Gastroesophageal sphincter (tissue), 4 donors: ENCODE measurements at regions not wholly inside any gene's neighbourhood (a gene's known extent, or its start where the extent isn't known, plus 50 kb on each side); places are given as distances from the start of the nearest gene placed in this dataset.

ENCODE experiments used
- ATAC-seq: fragments of 150-250 bp; one replicate; pipeline ENCODE4 v1.9.1; 2016; ENCODE audit warnings: mild to moderate bottlenecking, moderate library complexity
- H3K27ac ChIP-seq, 4 donors: fragments of 200-600 bp; sonication (generic) in 3 of 4; 1 replicate in 3 of 4; 2 replicates in 1 of 4; pipeline ENCODE4 v1.5.1; 2016 to 2019
- H3K27me3 ChIP-seq: fragments of 200-600 bp; sonication (generic); one replicate; pipeline ENCODE4 v1.5.1; 2019
- H3K36me3 ChIP-seq, 2 donors: fragments of 200-600 bp; sonication (generic); one replicate each; pipeline ENCODE4 v1.5.1; 2019; ENCODE audit warnings: control low read depth in 1 of 2
- H3K4me1 ChIP-seq, 3 donors: fragments of 200-600 bp; sonication (generic); 1 replicate in 2 of 3; 2 replicates in 1 of 3; pipeline ENCODE4 v1.5.1; 2016 to 2019; ENCODE audit warnings: control low read depth in 2 of 3
- H3K4me3 ChIP-seq, 2 donors: fragments of 200-600 bp; sonication (generic); one replicate each; pipeline ENCODE4 v1.5.1; 2019; ENCODE audit warnings: mild to moderate bottlenecking in 1 of 2, moderate library complexity in 1 of 2
- H3K9me3 ChIP-seq, 3 donors: fragments of 200-600 bp; sonication (generic); one replicate each; pipeline ENCODE4 v1.5.1; 2017 to 2019; ENCODE audit warnings: control low read depth in 2 of 3
- EP300 ChIP-seq: sonication (generic); formaldehyde crosslinking; IDR thresholded peaks from one replicate; pipeline ENCODE4 v1.6.1; 2017; ENCODE audit warnings: antibody characterized with exemption, mild to moderate bottlenecking
- POLR2A ChIP-seq, 2 donors: fragments of 450-650 bp; IDR thresholded peaks; one replicate each; pipeline ENCODE4 v1.6.1; 2017; ENCODE audit warnings: antibody characterized with exemption in 2 of 2, mild to moderate bottlenecking in 2 of 2, moderate library complexity in 1 of 2
- POLR2AphosphoS5 ChIP-seq: sonication (generic); formaldehyde crosslinking; IDR thresholded peaks from one replicate; pipeline ENCODE4 v1.6.1; 2017; ENCODE audit warnings: antibody characterized with exemption
- WGBS, 2 donors: methylation state at CpG; one replicate each; pipeline ENCODE4 v1.1.5; 2018; ENCODE audit warnings: low coverage in 1 of 2; 5-methylcytosine and 5-hydroxymethylcytosine counted together
- TF ChIP-seq, protein P1 (sequence below), 4 experiments: fragments of 200-600 bp in 2 of 4; fragments of 450-650 bp in 2 of 4; sonication (generic) in 1 of 4; IDR thresholded peaks; one replicate each; pipeline ENCODE4 v1.5.1; 2017 to 2019; ENCODE audit warnings: antibody characterized with exemption in 4 of 4, mild to moderate bottlenecking in 2 of 4, moderate library complexity in 2 of 4

DNA sequence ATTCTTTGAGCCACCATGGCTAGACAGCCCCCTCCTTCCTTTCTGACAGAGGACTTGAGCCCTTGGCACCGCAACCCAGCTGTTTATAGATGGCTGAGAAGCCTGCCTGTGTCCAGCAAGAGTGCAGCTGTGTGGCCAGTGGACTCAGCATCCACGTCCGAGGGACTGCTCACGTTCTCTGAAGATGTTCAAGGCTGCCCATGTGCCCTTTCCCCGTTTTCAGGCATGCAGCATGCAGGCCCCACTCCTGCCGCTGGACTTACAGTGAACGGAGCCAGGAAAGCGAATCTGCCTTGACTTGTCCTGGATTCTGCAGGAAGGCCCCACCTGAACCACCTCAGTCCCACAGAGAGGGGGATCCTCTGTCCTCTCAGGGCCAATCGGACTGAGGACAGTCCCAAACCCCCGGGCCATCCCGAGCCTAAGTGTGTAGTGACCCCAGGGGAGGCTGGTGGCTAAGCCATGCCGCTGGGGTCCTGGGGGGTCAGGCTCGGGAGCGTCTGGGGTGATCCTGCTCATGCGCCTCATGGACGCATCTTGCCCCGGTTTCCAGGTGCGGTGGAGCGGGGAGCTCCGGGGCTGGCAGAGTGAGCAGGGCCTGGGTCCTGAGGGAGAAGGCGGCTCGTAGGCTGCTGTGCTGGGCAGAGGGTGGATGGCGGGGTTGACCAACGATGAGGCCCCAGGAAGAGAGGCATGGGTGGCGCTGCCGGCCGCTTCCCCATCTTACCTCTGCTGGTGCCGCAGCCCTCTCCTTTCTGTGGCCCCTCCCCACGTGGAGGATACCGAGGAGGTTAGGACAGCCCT, 170.7 kb downstream of the CTTN start:
- no peaks in the 10 kb centered on the region for H3K9me3 ChIP-seq
- peak; percentile 6 for ATAC-seq
- TF ChIP-seq, protein P1, sequence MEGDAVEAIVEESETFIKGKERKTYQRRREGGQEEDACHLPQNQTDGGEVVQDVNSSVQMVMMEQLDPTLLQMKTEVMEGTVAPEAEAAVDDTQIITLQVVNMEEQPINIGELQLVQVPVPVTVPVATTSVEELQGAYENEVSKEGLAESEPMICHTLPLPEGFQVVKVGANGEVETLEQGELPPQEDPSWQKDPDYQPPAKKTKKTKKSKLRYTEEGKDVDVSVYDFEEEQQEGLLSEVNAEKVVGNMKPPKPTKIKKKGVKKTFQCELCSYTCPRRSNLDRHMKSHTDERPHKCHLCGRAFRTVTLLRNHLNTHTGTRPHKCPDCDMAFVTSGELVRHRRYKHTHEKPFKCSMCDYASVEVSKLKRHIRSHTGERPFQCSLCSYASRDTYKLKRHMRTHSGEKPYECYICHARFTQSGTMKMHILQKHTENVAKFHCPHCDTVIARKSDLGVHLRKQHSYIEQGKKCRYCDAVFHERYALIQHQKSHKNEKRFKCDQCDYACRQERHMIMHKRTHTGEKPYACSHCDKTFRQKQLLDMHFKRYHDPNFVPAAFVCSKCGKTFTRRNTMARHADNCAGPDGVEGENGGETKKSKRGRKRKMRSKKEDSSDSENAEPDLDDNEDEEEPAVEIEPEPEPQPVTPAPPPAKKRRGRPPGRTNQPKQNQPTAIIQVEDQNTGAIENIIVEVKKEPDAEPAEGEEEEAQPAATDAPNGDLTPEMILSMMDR (IDR thresholded peaks at IDR 0.05), result no peak
- no peaks in the 10 kb centered on the region for H3K36me3 ChIP-seq
- peaks cover 0 to 22% (median 13%) of the 10 kb centered on the region in 3 donors for H3K4me1 ChIP-seq
- peak overlapping the region in 3 of 4 donors; percentile 75 to 87 (median 77) for H3K27ac ChIP-seq
- H3K27me3 ChIP-seq, result no peaks in the 10 kb centered on the region
- H3K4me3 ChIP-seq, result peak overlapping the region; percentile 29 to 51
- WGBS, 2 donors, result 40 to 93% methylated on average over 2 to 5 of the region's 30 CpGs

DNA sequence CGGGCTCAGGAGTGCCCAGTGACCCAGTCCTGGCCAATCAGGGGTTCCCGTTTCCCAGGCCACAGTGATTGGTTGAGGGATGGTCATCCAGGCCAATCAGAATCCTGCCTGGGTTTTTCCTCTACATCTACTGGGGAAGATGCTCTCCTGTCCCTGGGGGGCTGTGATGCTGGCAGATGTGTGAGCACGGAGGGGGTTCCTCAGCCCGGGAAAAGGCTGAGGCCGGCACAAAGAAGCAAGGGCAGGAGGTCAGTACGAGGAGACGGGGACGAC, 171.2 kb downstream of the CTTN start:
- ATAC-seq, result no peak
- no peak overlapping the region for H3K27ac ChIP-seq
- no peaks in the 10 kb centered on the region for H3K9me3 ChIP-seq
- H3K4me3 ChIP-seq, result no peak overlapping the region
- TF ChIP-seq POLR2AphosphoS5, result no peak
- TF ChIP-seq, protein P1 (IDR thresholded peaks at IDR 0.05), result no peak
- no peak for TF ChIP-seq POLR2A (IDR thresholded peaks at IDR 0.05)
- no peak for TF ChIP-seq EP300
- 79 to 93% methylated on average over 6 to 7 of the region's 8 CpGs for WGBS, 2 donors
- peaks cover 0 to 22% (median 13%) of the 10 kb centered on the region in 3 donors for H3K4me1 ChIP-seq
- no peaks in the 10 kb centered on the region for H3K27me3 ChIP-seq
- no peaks in the 10 kb centered on the region for H3K36me3 ChIP-seq

DNA sequence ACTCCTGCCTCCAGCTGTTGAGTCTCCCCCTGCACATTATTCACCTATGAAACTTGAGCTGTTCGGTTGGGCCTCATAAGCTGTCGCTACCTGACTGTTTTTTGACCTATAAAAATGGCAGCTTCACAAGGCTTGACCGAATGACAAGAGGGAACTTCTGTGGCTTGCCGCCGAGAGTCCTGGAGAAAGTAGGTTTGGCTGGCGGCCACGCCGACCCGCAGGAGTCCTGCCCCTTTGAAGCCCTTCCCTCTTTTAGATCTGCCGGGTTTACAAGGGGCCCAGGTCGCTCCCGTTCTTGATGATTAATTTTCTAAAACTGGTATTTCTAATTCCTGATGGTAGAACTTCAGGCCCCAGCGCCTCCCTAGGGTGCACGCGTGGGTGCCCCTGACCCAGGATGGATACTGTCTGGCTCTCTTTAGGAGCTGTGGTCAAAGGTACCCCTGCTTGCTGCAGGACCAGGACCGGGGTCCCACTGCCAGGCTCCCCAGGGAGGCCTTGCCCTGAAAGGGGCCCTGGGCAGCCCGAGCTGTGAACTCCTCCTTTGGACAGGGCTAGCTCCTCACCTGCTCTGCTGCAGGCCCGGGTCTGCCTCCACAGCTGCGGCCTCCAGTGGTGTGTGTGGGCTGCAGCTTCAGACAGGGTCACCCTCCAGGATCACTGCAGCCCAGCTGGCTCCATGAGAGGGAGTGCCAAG, 171.8 kb downstream of the CTTN start:
- no peaks in the 10 kb centered on the region for H3K9me3 ChIP-seq
- ATAC-seq, result no peak
- H3K27me3 ChIP-seq, result no peaks in the 10 kb centered on the region
- TF ChIP-seq, protein P1 (IDR thresholded peaks at IDR 0.05), result no peak
- TF ChIP-seq POLR2AphosphoS5 (no peak), EP300 (no peak), POLR2A (IDR thresholded peaks at IDR 0.05) (no peak)
- 72 to 98% methylated on average over 8 to 11 of the region's 19 CpGs for WGBS, 2 donors
- H3K4me1 ChIP-seq, result peaks cover 0 to 22% (median 13%) of the 10 kb centered on the region in 3 donors
- no peaks in the 10 kb centered on the region for H3K36me3 ChIP-seq
- H3K4me3 ChIP-seq, result no peak overlapping the region
- no peak overlapping the region for H3K27ac ChIP-seq

DNA sequence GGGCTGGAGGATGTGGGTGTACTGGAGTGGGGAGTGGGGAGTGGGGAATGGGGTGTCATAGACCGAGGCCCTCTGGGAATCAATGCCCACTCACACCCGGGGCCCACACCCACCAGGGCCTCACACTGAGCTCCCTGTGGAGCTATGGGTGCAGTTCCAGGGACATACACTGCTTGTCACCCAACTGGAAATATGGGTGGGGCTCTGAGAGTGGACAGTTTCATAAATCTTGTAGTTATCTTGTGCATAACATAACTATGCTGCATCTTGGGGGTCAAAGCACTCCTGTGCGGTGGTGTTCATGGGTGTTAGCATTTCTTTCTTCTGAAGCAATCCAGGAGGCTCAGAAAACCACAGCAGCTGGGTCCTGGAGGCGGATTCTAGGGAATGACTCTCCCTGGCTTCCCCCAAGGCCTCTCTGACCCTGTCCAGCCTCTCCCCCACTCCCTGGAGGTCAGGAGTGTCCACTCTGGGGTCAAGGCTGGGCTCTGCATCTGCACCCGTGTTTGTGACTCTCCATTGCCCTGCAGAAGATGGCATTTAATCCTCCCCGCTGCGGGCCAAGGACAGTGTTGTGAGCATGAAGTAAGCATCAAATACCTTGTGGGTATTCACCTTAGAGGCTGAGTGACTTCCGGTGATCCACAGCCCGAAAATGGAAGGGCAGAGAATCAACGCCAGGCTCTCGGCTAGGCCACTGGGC, 172.5 kb downstream of the CTTN start:
- H3K27ac ChIP-seq, result no peak overlapping the region
- peaks cover 0 to 22% (median 13%) of the 10 kb centered on the region in 3 donors for H3K4me1 ChIP-seq
- TF ChIP-seq, protein P1 (IDR thresholded peaks at IDR 0.05), result no peak
- TF ChIP-seq EP300 (no peak), POLR2AphosphoS5 (no peak), POLR2A (IDR thresholded peaks at IDR 0.05) (no peak)
- WGBS, 2 donors, result 81% methylated on average over 5 of the region's 11 CpGs; no CpG with 5 or more reads in 1 of the 2 donors
- H3K36me3 ChIP-seq, result no peaks in the 10 kb centered on the region
- H3K9me3 ChIP-seq, result no peaks in the 10 kb centered on the region
- no peaks in the 10 kb centered on the region for H3K27me3 ChIP-seq
- ATAC-seq, result no peak
- H3K4me3 ChIP-seq, result no peak overlapping the region
